ENCODE measurements at regions not wholly inside any gene's neighbourhood (a gene's known extent, or its start where the extent isn't known, plus 50 kb on each side); places are given as distances from the start of the nearest gene placed in this dataset.
"Not testable (repeated sequence)": the region's sequence is repeated elsewhere in the genome, so short reads cannot be mapped to it uniquely, and the experiment has no call there.

DNA sequence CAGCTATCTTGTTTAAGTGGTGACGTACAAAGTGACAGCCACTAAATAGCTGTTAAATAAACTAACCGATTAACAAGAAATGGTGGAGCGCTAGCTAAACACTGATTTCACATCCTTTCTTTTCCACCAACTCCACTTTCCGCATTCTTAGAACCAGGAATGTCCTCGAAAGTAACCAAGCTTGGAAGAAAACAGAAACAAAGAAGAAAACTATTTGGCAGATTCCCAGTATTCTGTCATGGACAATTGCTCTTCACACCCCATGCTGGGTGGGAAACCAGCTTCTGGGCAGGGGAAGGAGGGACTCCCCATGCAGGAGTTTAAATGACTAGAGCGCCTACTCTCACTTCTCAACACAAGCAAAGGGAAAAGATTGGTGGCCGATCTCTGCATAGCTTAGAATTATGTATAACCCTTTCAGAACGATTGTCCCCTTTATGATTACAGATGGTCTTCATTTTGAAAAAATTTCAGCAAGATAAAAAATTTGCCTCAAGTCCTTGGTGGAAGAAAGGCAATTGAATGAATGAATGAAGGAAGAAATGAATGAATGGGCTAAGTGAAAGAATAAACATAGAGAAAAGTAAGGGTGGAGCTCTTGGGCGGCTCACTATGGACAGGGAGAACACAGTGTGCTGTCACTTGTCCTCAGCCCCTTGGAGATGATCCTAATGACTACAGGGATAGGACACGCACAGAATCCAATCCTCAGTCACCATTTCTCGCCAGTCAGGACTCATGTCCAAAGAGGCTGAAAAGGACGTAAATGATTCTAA, 148.7 kb upstream of the NEDD9 start:
- DNase-seq: no peak

- DNase-seq: no peak
Measured at GRCh38 chr6:11380549-11380948, 148.1 kb upstream of the NEDD9 start.

- DNase-seq: no peak
Measured at GRCh38 chr6:11379805-11380204, 147.3 kb upstream of the NEDD9 start.

DNA sequence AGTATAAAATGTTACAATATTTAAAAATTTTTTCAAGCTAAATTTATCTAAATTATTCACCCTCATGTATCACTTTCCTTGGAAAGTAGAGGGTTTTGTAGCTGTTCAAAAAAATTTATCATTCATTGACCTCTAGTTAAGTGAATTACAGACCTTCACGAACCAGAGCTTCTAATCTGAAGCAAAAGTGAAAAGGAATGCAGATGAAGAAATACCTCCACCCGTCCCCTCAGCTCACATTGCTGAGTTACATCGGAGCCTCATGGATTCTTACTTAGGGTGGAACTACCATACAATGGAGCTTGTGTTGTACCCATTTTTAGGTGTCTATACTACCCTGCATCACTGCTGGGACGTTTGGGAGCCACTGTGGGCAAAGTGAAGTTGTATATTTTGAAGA, 146.2 kb upstream of the NEDD9 start:
- DNase-seq: no peak

GRCh38 chr6:11374036-11375010, 141.9 kb upstream of the NEDD9 start:
- DNase-seq: peak in 1 of 2 donors; percentile 47

GRCh38 chr6:11373208-11373607, 140.7 kb upstream of the NEDD9 start:
- DNase-seq: no peak

DNA sequence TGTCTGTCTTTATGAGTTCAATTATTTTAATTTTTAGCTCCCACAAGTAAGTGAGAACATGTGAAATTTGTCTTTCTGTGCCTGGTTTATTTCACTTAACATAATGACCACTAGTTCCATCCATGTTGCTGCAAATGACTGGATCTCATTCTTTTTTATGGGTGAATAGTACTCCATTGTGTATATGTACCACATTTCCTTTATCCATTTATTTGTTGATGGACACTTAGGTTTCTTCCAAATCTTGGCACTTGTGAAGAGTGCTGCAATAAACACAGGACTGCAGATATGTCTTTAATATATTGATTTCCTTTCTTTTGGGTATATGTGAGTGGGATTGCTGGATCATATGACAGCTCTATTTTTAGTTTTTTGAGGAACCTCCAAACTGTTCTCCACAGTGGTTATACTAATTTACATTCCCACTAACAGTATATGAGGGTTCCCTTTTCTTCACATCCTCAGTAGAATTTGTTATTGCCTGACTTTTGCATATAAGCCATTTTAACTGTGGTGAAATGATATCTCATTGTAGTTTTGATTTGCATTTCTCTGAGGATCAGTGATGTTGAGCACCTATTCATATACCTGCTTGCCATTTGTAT, 139.8 kb upstream of the NEDD9 start:
- not testable (repeated sequence) for DNase-seq

GRCh38 chr6:11370191-11371018, 137.9 kb upstream of the NEDD9 start:
- no peak for DNase-seq

DNA sequence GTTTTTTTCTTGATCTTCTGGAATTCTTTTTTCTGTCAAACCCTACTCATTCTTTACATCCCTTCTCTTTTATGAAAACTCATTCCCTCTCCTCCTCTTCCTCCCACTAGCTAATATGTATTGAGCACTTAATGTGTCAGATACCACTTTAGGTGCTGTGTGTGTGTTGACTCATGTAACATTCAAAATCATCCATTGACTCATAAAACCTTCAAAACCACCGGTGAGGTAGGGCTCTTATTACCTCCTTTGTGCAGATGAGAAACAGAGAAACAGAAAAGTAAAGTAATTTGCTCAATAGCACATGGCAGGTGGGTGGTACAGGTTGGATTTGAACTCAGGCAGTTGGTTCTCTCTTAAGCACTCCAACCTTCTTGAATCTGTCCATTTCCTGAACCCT, 136.3 kb upstream of the NEDD9 start:
- DNase-seq: no peak

- no peak for DNase-seq
Measured at GRCh38 chr6:11368264-11368663, 135.8 kb upstream of the NEDD9 start.

- DNase-seq: no peak
Measured at GRCh38 chr6:11367638-11368199, 135.3 kb upstream of the NEDD9 start.

GRCh38 chr6:11366934-11367637, 134.6 kb upstream of the NEDD9 start:
- peak in 1 of 2 donors; percentile 32 for DNase-seq

GRCh38 chr6:11366183-11366933, 133.9 kb upstream of the NEDD9 start:
- DNase-seq: peak; percentile 67 to 80

DNA sequence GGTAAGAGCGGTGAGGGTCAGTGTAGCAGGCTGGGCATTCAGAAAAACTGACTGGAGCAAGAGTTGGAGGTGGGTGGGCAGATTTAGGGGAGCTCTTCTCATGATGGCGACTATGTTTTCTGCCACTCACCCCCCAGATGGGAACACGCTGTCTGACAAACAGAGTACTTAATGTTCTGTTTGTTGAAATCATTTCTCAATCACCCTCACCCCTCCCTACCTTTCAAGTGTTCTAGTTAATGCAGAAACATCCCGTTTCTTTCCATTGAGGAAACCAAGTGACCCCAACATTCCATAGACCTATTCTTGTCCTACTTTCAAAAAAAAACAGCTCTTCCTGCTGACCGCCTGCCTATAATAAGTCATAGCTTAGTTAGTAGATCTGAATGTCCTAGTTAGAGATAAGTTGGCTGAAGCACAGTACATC, 132.5 kb upstream of the NEDD9 start:
- DNase-seq: no peak

GRCh38 chr6:11363881-11364576, 131.6 kb upstream of the NEDD9 start:
- DNase-seq: peak in 1 of 2 donors; percentile 32

DNA sequence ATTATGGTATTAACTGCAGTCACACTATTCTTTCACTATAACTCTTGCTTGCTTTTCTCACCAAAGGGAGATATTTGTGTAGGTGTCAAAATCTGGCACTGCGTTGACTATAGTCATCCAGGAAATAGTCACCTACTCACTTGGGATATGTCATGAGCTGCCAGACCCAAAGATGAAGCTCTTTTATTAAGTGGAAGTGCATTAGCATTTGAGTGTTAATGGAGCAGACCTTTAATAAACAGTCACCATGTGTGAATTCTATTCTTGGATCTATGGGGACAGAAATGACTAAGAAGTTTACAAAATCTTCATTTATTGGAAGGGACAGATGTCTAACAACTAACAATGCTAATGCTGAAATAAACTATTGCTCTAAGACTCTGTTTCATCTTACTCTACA, 130.1 kb upstream of the NEDD9 start:
- no peak for DNase-seq

DNA sequence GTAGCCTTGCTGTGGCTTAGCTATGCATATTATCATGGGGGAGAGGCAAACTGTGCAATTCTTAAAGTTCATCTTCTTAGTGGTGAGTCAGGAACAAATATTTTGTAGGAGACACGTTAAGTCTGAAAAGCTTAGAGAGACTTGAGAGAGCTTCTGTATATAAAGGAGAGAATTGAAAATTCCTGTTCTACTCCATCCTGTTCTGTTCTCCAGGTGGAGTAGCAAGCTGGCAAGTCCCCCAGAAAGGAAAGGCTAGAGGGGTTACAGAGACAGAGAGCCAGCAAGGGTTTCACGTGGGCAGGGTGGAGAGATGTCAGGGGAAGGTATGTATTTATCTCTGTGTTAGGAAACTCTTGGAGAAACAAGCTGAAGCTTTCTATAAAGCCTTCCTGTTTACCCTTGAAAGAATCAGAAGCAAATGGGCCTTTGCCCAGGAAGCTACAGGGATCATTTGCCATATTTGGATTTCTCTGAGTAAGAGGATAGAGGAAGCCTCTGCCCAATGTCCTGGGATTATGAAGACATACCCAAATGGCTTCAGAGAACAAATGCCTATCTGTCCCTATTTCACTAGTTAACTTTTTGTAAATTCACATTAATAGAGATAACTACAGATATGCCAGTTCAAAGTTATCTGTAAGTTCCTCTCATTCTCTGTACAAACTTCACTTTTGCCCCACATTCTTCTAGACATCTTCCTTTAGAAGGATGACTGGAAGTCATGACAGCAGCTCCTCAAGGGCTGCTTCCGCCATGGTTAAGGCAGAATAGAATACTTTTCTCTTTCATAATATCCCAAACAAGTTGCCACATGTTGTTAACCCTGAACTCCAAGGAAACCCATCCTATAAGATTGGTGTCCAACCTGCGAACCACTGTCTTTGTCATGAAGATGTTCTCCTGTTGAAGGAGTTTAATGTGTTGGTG, 126.7 kb upstream of the NEDD9 start:
- no peak for DNase-seq

- DNase-seq: no peak
Measured at GRCh38 chr6:11357285-11357684, 124.8 kb upstream of the NEDD9 start.
